OCI-LY7 (cell line): ENCODE measurements at regions not wholly inside any gene's neighbourhood (a gene's known extent, or its start where the extent isn't known, plus 50 kb on each side); places are given as distances from the start of the nearest gene placed in this dataset.

Experiments
- BruUV-seq: library from RNA; stranded (reverse); fragments of 400-500 nt; replicated peaks from 2 replicates; lab custom pipeline; 2021; lab: Mats Ljungman, UMichigan
- CTCF ChIA-PET: fragments of 300-600 bp; sonication (Branson Sonifier 250); formaldehyde crosslinking; loops from one replicate; lab custom pipeline; 2022; ENCODE audit warnings: antibody characterized with exemption; ENCODE audit not compliant: unreplicated experiment; lab: Charles Lee
- POLR2A ChIA-PET: fragments of 300-600 bp; sonication (Branson Sonifier 250); formaldehyde crosslinking; loops from one replicate; lab custom pipeline; 2022; ENCODE audit warnings: antibody characterized with exemption; lab: Charles Lee
- DNase-seq: peaks from one replicate; pipeline ENCODE4 v3.0.0-alpha.2; 2015; ENCODE audit warnings: low spot score
- H2AFZ ChIP-seq: fragments of 200-600 bp; sonication (generic), shearing (Covaris generic); 2 replicates; pipeline ENCODE4 v1.6.1; 2014; ENCODE audit warnings: mild to moderate bottlenecking, antibody characterized with exemption, low read length, moderate library complexity
- H3K27ac ChIP-seq: fragments of 200-600 bp; sonication (generic); 2 replicates; pipeline ENCODE4 v1.5.1; 2014; ENCODE audit warnings: mixed run types, low read depth, mild to moderate bottlenecking, moderate library complexity, low read length, inconsistent platforms; ENCODE audit not compliant: poor library complexity, severe bottlenecking
- H3K36me3 ChIP-seq: fragments of 200-600 bp; sonication (generic); 2 replicates; pipeline ENCODE4 v1.6.1; 2014; ENCODE audit warnings: mild to moderate bottlenecking, antibody characterized with exemption, low read length, moderate library complexity, mixed read lengths; ENCODE audit not compliant: insufficient read depth
- H3K4me1 ChIP-seq: fragments of 200-600 bp; sonication (generic); 2 replicates; pipeline ENCODE4 v1.5.1; 2014; ENCODE audit warnings: mild to moderate bottlenecking, low read length; ENCODE audit not compliant: insufficient read depth, poor library complexity, severe bottlenecking
- H3K4me2 ChIP-seq: fragments of 200-600 bp; sonication (generic); 2 replicates; pipeline ENCODE4 v1.6.1; 2014; ENCODE audit warnings: mild to moderate bottlenecking, low read length
- H3K4me3 ChIP-seq: fragments of 200-600 bp; sonication (generic); 2 replicates; pipeline ENCODE4 v1.5.1; 2014; ENCODE audit warnings: mild to moderate bottlenecking, low read depth, low read length; ENCODE audit not compliant: poor library complexity, severe bottlenecking
- H3K79me2 ChIP-seq: fragments of 200-600 bp; sonication (generic); 2 replicates; pipeline ENCODE4 v1.6.1; 2016; ENCODE audit warnings: low read depth, mild to moderate bottlenecking, low read length, moderate library complexity, mixed read lengths; ENCODE audit not compliant: insufficient read depth
- H3K9me2 ChIP-seq: fragments of 200-600 bp; sonication (generic); 2 replicates; pipeline ENCODE4 v1.6.1; 2016; ENCODE audit warnings: mild to moderate bottlenecking, low read length, mixed read lengths; ENCODE audit not compliant: insufficient read depth
- H3K9me3 ChIP-seq: fragments of 200-600 bp; sonication (generic); 2 replicates; pipeline ENCODE4 v1.6.1; 2014; ENCODE audit warnings: mild to moderate bottlenecking, mixed run types, low read length, mixed read lengths
- H4K20me1 ChIP-seq: fragments of 200-600 bp; sonication (generic); 2 replicates; pipeline ENCODE4 v1.6.1; 2014; ENCODE audit warnings: mild to moderate bottlenecking, antibody characterized with exemption, low read length, moderate library complexity, mixed read lengths; ENCODE audit not compliant: insufficient read depth
- EZH2phosphoT487 ChIP-seq: fragments of 200-600 bp; sonication (generic); IDR thresholded peaks from 2 replicates; pipeline ENCODE4 v1.6.1; 2018; ENCODE audit warnings: low read depth, borderline replicate concordance, mild to moderate bottlenecking, mixed run types, antibody characterized with exemption, low read length, moderate library complexity, mixed read lengths
- intact Hi-C: fragments of 100-400 bp; cut with micrococcal nuclease; formaldehyde crosslinking; loops from one replicate; pipeline ENCODE4 v1.10.0; 2022; ENCODE audit not compliant: unreplicated experiment
- TF ChIP-seq, protein P1 (sequence below): fragments of 200-600 bp; sonication (generic); conservative IDR thresholded peaks from 2 replicates; pipeline ENCODE4 v1.5.1; 2014; ENCODE audit warnings: mild to moderate bottlenecking, antibody characterized with exemption, low read length, moderate library complexity, mixed read lengths

GRCh38 chr1:117732065-117732797, 126.4 kb downstream of the TENT5C start:
- peaks cover 4% of the 10 kb centered on the region for H3K4me1 ChIP-seq
- no peaks in the 10 kb centered on the region for H3K9me2 ChIP-seq
- H3K79me2 ChIP-seq = no peaks in the 10 kb centered on the region
- no peak overlapping the region for H3K4me2 ChIP-seq
- intact Hi-C loops = no loop called here
- H4K20me1 ChIP-seq = no peaks in the 10 kb centered on the region
- POLR2A ChIA-PET = interaction anchor here (0.7 to 1.1 kb wide), 3 partner anchors 12 to 35 kb away, joined by 3 to 4 read pairs (median 3); no protein-coding TSS in a partner anchor
- no TSS peak for BruUV-seq
- H2AFZ ChIP-seq = no peak overlapping the region
- no peaks in the 10 kb centered on the region for H3K36me3 ChIP-seq
- H3K4me3 ChIP-seq = no peak overlapping the region
- DNase-seq = no peak
- TF ChIP-seq, protein P1, sequence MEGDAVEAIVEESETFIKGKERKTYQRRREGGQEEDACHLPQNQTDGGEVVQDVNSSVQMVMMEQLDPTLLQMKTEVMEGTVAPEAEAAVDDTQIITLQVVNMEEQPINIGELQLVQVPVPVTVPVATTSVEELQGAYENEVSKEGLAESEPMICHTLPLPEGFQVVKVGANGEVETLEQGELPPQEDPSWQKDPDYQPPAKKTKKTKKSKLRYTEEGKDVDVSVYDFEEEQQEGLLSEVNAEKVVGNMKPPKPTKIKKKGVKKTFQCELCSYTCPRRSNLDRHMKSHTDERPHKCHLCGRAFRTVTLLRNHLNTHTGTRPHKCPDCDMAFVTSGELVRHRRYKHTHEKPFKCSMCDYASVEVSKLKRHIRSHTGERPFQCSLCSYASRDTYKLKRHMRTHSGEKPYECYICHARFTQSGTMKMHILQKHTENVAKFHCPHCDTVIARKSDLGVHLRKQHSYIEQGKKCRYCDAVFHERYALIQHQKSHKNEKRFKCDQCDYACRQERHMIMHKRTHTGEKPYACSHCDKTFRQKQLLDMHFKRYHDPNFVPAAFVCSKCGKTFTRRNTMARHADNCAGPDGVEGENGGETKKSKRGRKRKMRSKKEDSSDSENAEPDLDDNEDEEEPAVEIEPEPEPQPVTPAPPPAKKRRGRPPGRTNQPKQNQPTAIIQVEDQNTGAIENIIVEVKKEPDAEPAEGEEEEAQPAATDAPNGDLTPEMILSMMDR = no peak
- no peak for TF ChIP-seq EZH2phosphoT487
- no peak overlapping the region for H3K27ac ChIP-seq
- CTCF ChIA-PET = no interaction called here
- H3K9me3 ChIP-seq = no peaks in the 10 kb centered on the region

DNA sequence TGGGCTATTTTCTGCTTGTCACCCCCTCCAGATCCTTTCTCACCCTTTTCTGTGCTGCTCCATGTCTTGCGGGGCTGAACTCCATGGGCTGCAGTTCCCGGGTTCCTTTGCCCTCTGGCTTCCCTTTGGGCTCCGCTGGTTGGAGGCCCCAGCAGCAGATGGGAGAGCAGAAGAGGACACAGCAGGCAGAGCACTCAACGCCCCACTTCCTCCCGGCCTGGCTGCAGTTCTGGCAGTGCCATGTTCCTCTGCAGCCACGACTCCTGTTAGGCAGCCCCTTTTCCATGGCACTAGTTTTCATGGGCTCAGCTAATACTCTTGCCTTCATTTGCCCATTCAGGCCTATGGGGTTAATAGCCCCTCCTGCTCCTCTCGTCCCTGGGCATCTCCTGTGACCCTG, 127.1 kb downstream of the TENT5C start:
- Histone ChIP-seq H3K4me3 (no peak overlapping the region), H3K9me2 (no peaks in the 10 kb centered on the region), H3K4me2 (no peak overlapping the region), H3K36me3 (no peaks in the 10 kb centered on the region), H3K4me1 (peaks cover 4% of the 10 kb centered on the region), H4K20me1 (no peaks in the 10 kb centered on the region), H3K79me2 (no peaks in the 10 kb centered on the region), H2AFZ (no peak overlapping the region), H3K27ac (no peak overlapping the region), H3K9me3 (no peaks in the 10 kb centered on the region)
- CTCF ChIA-PET = no interaction called here
- BruUV-seq = no TSS peak
- no peak for DNase-seq
- intact Hi-C loops = no loop called here
- no peak for TF ChIP-seq EZH2phosphoT487
- TF ChIP-seq, protein P1 = no peak
- POLR2A ChIA-PET = interaction anchor here (0.7 kb wide), 1 partner anchor 36 kb away, joined by 4 read pairs; no protein-coding TSS in a partner anchor

GRCh38 chr1:117734403-117734802, 128.6 kb downstream of the TENT5C start:
- ChIA-PET CTCF (no interaction called here), POLR2A (interaction anchor here (0.6 to 1.7 kb wide), 4 partner anchors 23 to 142 kb away, joined by 3 to 6 read pairs (median 3); no protein-coding TSS in a partner anchor)
- TF ChIP-seq, protein P1 = no peak
- TF ChIP-seq EZH2phosphoT487 = no peak
- Histone ChIP-seq H3K27ac (no peak overlapping the region), H3K4me2 (peak overlapping the region; percentile 56), H3K4me3 (peak overlapping the region; percentile 49), H3K9me2 (no peaks in the 10 kb centered on the region), H3K79me2 (no peaks in the 10 kb centered on the region), H3K4me1 (peaks cover 4% of the 10 kb centered on the region), H3K36me3 (no peaks in the 10 kb centered on the region), H2AFZ (peak overlapping the region; percentile 97), H4K20me1 (no peaks in the 10 kb centered on the region), H3K9me3 (no peaks in the 10 kb centered on the region)
- DNase-seq = no peak
- intact Hi-C loops = no loop called here
- no TSS peak for BruUV-seq
